Transverse colon (tissue), 4 donors: ENCODE measurements at regions not wholly inside any gene's neighbourhood (a gene's known extent, or its start where the extent isn't known, plus 50 kb on each side); places are given as distances from the start of the nearest gene placed in this dataset.

Experiments used
- POLR2A ChIP-seq: fragments of 450-650 bp; IDR thresholded peaks from one replicate; pipeline ENCODE4 v1.6.1; 2016; ENCODE audit warnings: antibody characterized with exemption, mild to moderate bottlenecking, moderate library complexity
- POLR2AphosphoS5 ChIP-seq, 3 donors: sonication (generic); formaldehyde crosslinking; IDR thresholded peaks; one replicate each; pipeline ENCODE4 v1.6.1; 2016; ENCODE audit warnings: antibody characterized with exemption in 3 of 3
- TF ChIP-seq, protein P1 (sequence below), 5 experiments: fragments of 200-600 bp in 3 of 5; fragments of 450-650 bp in 2 of 5; sonication (generic) in 3 of 5; IDR thresholded peaks; 1 replicate in 2 of 5; 2 replicates in 3 of 5; pipeline ENCODE4 v1.5.1; 2016 to 2017; ENCODE audit warnings: antibody characterized with exemption in 5 of 5, inconsistent platforms in 3 of 5, mild to moderate bottlenecking in 2 of 5, moderate library complexity in 1 of 5

GRCh38 chr11:29616611-29617010 is 400.2 kb downstream of the KCNA4 start:
- TF ChIP-seq, protein P1, sequence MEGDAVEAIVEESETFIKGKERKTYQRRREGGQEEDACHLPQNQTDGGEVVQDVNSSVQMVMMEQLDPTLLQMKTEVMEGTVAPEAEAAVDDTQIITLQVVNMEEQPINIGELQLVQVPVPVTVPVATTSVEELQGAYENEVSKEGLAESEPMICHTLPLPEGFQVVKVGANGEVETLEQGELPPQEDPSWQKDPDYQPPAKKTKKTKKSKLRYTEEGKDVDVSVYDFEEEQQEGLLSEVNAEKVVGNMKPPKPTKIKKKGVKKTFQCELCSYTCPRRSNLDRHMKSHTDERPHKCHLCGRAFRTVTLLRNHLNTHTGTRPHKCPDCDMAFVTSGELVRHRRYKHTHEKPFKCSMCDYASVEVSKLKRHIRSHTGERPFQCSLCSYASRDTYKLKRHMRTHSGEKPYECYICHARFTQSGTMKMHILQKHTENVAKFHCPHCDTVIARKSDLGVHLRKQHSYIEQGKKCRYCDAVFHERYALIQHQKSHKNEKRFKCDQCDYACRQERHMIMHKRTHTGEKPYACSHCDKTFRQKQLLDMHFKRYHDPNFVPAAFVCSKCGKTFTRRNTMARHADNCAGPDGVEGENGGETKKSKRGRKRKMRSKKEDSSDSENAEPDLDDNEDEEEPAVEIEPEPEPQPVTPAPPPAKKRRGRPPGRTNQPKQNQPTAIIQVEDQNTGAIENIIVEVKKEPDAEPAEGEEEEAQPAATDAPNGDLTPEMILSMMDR (IDR thresholded peaks at IDR 0.05): no peak
- no peak for TF ChIP-seq POLR2A
- no peak for TF ChIP-seq POLR2AphosphoS5 (IDR thresholded peaks at IDR 0.05)
